GM21529 (cell line): ENCODE measurements at regions not wholly inside any gene's neighbourhood (a gene's known extent, or its start where the extent isn't known, plus 50 kb on each side); places are given as distances from the start of the nearest gene placed in this dataset.

Source experiments
- ATAC-seq: cut with Tn5 transposase; IDR thresholded peaks from one replicate; pipeline ENCODE4 v1.9.1; 2021; ENCODE audit not compliant: unreplicated experiment

GRCh38 chr5:15027764-15028163 lies 156.2 kb upstream of the ANKH start:
- no peak for ATAC-seq

GRCh38 chr5:15026944-15027343 lies 155.4 kb upstream of the ANKH start:
- no peak for ATAC-seq

- ATAC-seq, result no peak
Measured at GRCh38 chr5:15026011-15026893, 154.7 kb upstream of the ANKH start.

GRCh38 chr5:15023846-15024245 lies 152.3 kb upstream of the ANKH start:
- no peak for ATAC-seq

GRCh38 chr5:15023266-15023665 lies 151.7 kb upstream of the ANKH start:
- no peak for ATAC-seq

- no peak for ATAC-seq
Measured at GRCh38 chr5:15021266-15022046, 149.9 kb upstream of the ANKH start.

GRCh38 chr5:15020736-15021135 lies 149.2 kb upstream of the ANKH start:
- no peak for ATAC-seq

GRCh38 chr5:15014809-15015208 lies 143.2 kb upstream of the ANKH start:
- ATAC-seq, result no peak

GRCh38 chr5:15013654-15014463 lies 142.3 kb upstream of the ANKH start:
- no peak for ATAC-seq

- no peak for ATAC-seq
Measured at GRCh38 chr5:15012061-15012460, 140.5 kb upstream of the ANKH start.

- no peak for ATAC-seq
Measured at GRCh38 chr5:15010936-15011335, 139.4 kb upstream of the ANKH start.

- ATAC-seq, result no peak
Measured at GRCh38 chr5:15009420-15009819, 137.8 kb upstream of the ANKH start.

- ATAC-seq, result no peak
Measured at GRCh38 chr5:15008921-15009320, 137.3 kb upstream of the ANKH start.

GRCh38 chr5:15008476-15008875 lies 136.9 kb upstream of the ANKH start:
- no peak for ATAC-seq

GRCh38 chr5:15007646-15008045 lies 136.1 kb upstream of the ANKH start:
- ATAC-seq, result no peak

- ATAC-seq, result no peak
Measured at GRCh38 chr5:15004506-15004905, 132.9 kb upstream of the ANKH start.

- ATAC-seq, result peak; percentile 98
Measured at GRCh38 chr5:15003511-15003920, 131.9 kb upstream of the ANKH start.

GRCh38 chr5:15002791-15003190 lies 131.2 kb upstream of the ANKH start:
- ATAC-seq, result no peak

- ATAC-seq, result no peak
Measured at GRCh38 chr5:15002173-15002572, 130.6 kb upstream of the ANKH start.

GRCh38 chr5:15001517-15001916 lies 129.9 kb upstream of the ANKH start:
- no peak for ATAC-seq

- no peak for ATAC-seq
Measured at GRCh38 chr5:14998491-14998890, 126.9 kb upstream of the ANKH start.
